ENCODE measurements at regions not wholly inside any gene's neighbourhood (a gene's known extent, or its start where the extent isn't known, plus 50 kb on each side); places are given as distances from the start of the nearest gene placed in this dataset.
"Not testable (repeated sequence)": the region's sequence is repeated elsewhere in the genome, so short reads cannot be mapped to it uniquely, and the experiment has no call there.

GRCh38 chr4:116015062-116015461, 901.6 kb upstream of the NDST4 start:
- no peak overlapping the region for H3K4me3 ChIP-seq (ENCODE audit: low read depth, low read length)
- no peak for TF ChIP-seq CTCF (IDR thresholded peaks at IDR 0.05; ENCODE audit: low read depth, low read length, missing control alignments)
- in situ Hi-C loops (cut with HindIII; ENCODE audit: low sequenced_read_pairs): no loop called here
- DNase-seq (ENCODE audit: low read depth): no peak

- no peak for TF ChIP-seq CTCF (IDR thresholded peaks at IDR 0.05; ENCODE audit: low read depth, low read length, missing control alignments)
- DNase-seq (ENCODE audit: low read depth): no peak
- in situ Hi-C loops (cut with HindIII; ENCODE audit: low sequenced_read_pairs): no loop called here
- no peak overlapping the region for H3K4me3 ChIP-seq (ENCODE audit: low read depth, low read length)
These were observed 897.5 kb upstream of the NDST4 start for GRCh38 chr4:116010923-116011322.

- in situ Hi-C loops (cut with HindIII; ENCODE audit: low sequenced_read_pairs): no loop called here
- no peak for DNase-seq (ENCODE audit: low read depth)
- H3K4me3 ChIP-seq (ENCODE audit: low read depth, low read length): no peak overlapping the region
- TF ChIP-seq CTCF (IDR thresholded peaks at IDR 0.05; ENCODE audit: low read depth, low read length, missing control alignments): no peak
These were observed 892.3 kb upstream of the NDST4 start for GRCh38 chr4:116005806-116006088.

GRCh38 chr4:116005037-116005805, 891.8 kb upstream of the NDST4 start:
- no peak for DNase-seq (ENCODE audit: low read depth)

GRCh38 chr4:116001291-116001690, 887.9 kb upstream of the NDST4 start:
- no peak for TF ChIP-seq CTCF (IDR thresholded peaks at IDR 0.05; ENCODE audit: low read depth, low read length, missing control alignments)
- in situ Hi-C loops (cut with HindIII; ENCODE audit: low sequenced_read_pairs): no loop called here
- no peak for DNase-seq (ENCODE audit: low read depth)
- H3K4me3 ChIP-seq (ENCODE audit: low read depth, low read length): no peak overlapping the region

More at GRCh38 chr4:116005037-116005805, 891.8 kb upstream of the NDST4 start:
- in situ Hi-C loops (cut with HindIII; ENCODE audit: low sequenced_read_pairs): no loop called here
- H3K4me3 ChIP-seq (ENCODE audit: low read depth, low read length): no peak overlapping the region
- TF ChIP-seq CTCF (IDR thresholded peaks at IDR 0.05; ENCODE audit: low read depth, low read length, missing control alignments): no peak

- no peak for DNase-seq (ENCODE audit: low read depth)
- no peak for TF ChIP-seq CTCF (IDR thresholded peaks at IDR 0.05; ENCODE audit: low read depth, low read length, missing control alignments)
- in situ Hi-C loops (cut with HindIII; ENCODE audit: low sequenced_read_pairs): no loop called here
- H3K4me3 ChIP-seq (ENCODE audit: low read depth, low read length): no peak overlapping the region
These were observed 873.2 kb upstream of the NDST4 start for GRCh38 chr4:115986573-115986972.

- H3K4me3 ChIP-seq (ENCODE audit: low read depth, low read length); in situ Hi-C loops (cut with HindIII; ENCODE audit: low sequenced_read_pairs); DNase-seq (ENCODE audit: low read depth): not testable (repeated sequence)
These were observed 862.1 kb upstream of the NDST4 start for GRCh38 chr4:115975421-115976001.
